GM12891 (cell line): ENCODE measurements at regions not wholly inside any gene's neighbourhood (a gene's known extent, or its start where the extent isn't known, plus 50 kb on each side); places are given as distances from the start of the nearest gene placed in this dataset.

Experiments used
- PAX5 ChIP-seq: IDR thresholded peaks from 2 replicates; pipeline ENCODE4 v1.6.1; 2011; ENCODE audit warnings: low read length, moderate library complexity, mild to moderate bottlenecking; ENCODE audit not compliant: insufficient read depth, severe bottlenecking
- POLR2A ChIP-seq: IDR thresholded peaks from 2 replicates; pipeline ENCODE4 v1.6.1; 2011; ENCODE audit warnings: low read depth, low read length, control low read depth
- POLR2AphosphoS5 ChIP-seq: IDR thresholded peaks from 2 replicates; pipeline ENCODE4 v1.6.1; 2011; ENCODE audit warnings: low read depth, low read length, control low read depth
- POU2F2 ChIP-seq: IDR thresholded peaks from 2 replicates; pipeline ENCODE4 v1.6.1; 2011; ENCODE audit warnings: low read depth, mild to moderate bottlenecking, control low read depth, low read length, moderate library complexity
- SPI1 ChIP-seq: IDR thresholded peaks from 2 replicates; pipeline ENCODE4 v1.6.1; 2011; ENCODE audit warnings: low read depth, low read length, control low read depth
- TAF1 ChIP-seq: IDR thresholded peaks from 2 replicates; pipeline ENCODE4 v1.6.1; 2011; ENCODE audit warnings: low read depth, low read length, control low read depth

DNA sequence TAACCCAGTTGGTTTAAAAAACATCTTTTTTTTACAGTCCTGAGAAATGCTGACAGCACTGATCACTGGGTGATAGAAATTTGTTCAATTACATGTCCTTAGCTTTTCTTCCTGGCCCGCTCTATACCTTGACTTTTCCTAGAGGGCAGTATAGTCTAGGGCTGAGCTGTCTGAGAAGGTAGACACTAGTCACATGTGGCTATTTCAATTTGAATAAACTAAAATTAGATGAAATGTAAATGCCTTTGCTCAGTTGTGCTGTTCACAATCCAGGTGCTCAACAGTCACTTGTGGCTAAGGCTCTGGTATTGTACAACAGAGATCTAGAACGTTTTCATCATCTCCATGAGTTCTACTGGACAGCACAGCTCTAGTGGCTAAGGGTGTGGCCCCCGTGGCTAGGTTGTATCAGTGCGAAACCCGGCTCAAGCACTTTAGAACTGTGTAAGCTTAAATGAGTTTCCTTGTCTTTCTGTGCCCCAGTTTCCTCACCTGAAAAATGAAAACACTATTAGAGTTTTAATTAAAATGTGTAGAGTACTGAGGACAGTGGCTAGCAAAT lies 111.6 kb upstream of the WDR17 start:
- TF ChIP-seq POLR2AphosphoS5, result no peak
- TF ChIP-seq POLR2A, result no peak
- TF ChIP-seq TAF1, result no peak
- no peak for TF ChIP-seq SPI1
- no peak for TF ChIP-seq POU2F2
- TF ChIP-seq PAX5, result no peak
